NCI-H146 treated with DMSO at 0.1 percent for 48 hours (cell line): ENCODE measurements at regions not wholly inside any gene's neighbourhood (a gene's known extent, or its start where the extent isn't known, plus 50 kb on each side); places are given as distances from the start of the nearest gene placed in this dataset.

Experiments used
- DNase-seq: peaks from one replicate; lab custom pipeline; 2025; ENCODE audit not compliant: unreplicated experiment; lab: John Stamatoyannopoulos, UW

- no peak for DNase-seq
These were observed 121.0 kb upstream of the TSPAN2 start for GRCh38 chr1:115210302-115210711.

GRCh38 chr1:115204513-115204912 lies 115.2 kb upstream of the TSPAN2 start:
- DNase-seq, result no peak

DNA sequence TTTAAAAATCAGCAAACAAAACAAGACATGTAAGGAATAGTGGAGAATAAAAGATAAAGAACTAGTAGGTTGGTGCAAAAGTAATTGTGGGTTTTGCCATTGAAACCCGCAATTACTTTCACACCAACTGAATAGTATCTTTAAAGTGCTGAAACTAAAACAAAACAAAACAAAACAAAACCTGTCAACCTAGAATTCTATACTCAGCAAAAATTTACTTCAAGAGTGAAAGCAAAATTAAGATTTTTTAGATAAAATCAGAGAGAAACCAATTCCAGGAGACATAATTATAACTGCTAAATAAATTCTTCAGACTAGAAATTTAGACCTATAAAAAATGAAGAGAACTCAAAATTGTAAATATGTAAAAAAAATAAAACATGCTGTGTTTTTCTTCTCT lies 114.0 kb upstream of the TSPAN2 start:
- DNase-seq, result no peak

DNA sequence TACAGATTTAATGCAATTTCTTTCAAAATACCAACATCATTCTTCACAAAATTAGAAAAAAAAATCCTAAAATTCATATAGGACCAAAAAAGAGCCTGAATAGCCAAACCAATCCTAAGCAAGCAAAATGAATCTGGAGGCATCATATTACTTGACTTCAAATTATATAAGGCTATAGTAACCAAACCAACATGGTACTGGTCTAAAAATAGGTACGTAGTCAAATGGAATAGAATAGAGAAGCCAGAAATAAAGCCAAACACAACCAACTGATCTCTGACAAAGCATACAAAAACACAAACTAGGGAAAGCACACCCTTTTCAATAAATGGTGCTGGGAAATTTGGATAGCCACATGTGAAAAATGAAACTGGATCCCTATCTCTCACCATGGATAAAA lies 112.3 kb upstream of the TSPAN2 start:
- DNase-seq, result no peak

- no peak for DNase-seq
These were observed 110.3 kb upstream of the TSPAN2 start for GRCh38 chr1:115199416-115200132.

- no peak for DNase-seq
These were observed 109.6 kb upstream of the TSPAN2 start for GRCh38 chr1:115198938-115199337.

GRCh38 chr1:115196296-115196695 lies 107.0 kb upstream of the TSPAN2 start:
- DNase-seq, result no peak

DNA sequence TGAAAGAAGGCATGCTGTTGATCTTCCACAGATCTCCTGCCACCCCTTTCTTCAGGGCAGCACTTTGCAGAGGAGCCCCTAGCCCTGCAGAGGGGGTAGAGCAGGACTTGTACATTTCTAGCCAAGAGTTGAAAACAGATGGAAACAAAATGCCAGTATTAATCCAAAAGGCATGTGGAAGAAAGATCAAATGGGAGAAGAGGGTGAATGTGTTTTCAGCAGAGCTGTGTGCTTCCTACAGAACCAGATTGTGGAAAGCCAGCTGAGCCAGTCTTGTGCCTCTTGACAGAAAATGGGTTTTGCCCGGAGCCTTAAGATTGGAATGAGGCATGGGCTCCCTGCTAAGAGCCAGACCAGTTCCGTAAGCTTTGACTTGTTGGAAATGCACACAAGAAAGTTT lies 105.2 kb upstream of the TSPAN2 start:
- DNase-seq, result no peak

GRCh38 chr1:115193046-115193828 lies 103.9 kb upstream of the TSPAN2 start:
- no peak for DNase-seq

DNA sequence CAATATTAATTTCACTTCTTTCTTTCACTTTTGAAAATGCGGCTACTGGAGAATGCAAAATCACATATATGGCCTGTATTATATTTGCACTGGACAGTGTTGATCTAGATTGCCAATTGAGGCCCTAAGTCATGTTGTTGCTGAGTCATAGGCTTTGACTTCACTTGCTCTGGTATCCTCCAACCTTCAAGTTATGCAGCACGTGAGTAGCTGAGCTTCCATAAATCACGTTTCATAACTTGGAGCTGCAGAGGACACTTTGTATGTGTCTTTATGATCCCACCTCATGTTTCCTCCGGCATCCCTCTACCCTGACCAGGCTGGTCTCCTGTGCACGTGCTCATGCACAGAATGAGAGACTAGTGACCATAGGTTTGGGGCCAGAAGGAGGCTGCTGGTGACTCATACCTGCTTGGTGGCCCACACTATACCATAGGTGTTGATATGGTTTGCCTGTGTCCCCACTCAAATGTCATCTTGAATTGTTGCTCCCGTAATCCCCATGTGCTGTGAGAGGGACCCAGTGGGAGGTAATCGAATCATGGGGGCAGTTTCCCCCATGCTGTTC lies 103.0 kb upstream of the TSPAN2 start:
- no peak for DNase-seq

GRCh38 chr1:115191691-115192090 lies 102.4 kb upstream of the TSPAN2 start:
- DNase-seq, result no peak

DNA sequence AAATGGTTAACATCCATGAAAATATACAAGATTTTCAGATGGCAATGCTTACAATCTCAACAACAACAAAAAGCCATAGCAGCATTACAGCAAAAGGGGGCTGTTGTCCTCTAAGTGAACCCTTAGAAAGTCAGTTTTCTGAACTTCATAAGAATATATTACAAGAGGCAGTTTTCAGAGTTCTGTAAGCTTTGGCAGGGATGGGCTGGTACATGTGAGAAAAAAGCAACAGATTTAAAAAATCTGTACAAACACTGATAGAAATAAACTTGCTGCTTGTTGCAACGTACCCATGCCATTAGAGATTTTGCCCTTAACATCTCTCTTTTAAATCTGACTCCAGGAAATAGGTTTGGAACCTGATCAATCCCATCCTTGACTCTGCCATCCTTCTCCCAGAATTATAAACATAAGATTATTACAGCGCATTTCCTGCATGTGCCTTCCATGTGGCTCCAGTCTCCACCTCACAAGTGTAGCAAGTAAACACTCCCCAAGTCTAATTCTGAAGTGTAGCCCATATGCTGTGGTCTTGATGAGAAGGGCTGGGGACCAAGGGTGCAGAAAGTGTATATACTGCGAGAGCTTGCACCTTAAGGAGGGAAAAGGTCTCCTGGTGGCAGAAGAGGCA lies 101.4 kb upstream of the TSPAN2 start:
- no peak for DNase-seq

DNA sequence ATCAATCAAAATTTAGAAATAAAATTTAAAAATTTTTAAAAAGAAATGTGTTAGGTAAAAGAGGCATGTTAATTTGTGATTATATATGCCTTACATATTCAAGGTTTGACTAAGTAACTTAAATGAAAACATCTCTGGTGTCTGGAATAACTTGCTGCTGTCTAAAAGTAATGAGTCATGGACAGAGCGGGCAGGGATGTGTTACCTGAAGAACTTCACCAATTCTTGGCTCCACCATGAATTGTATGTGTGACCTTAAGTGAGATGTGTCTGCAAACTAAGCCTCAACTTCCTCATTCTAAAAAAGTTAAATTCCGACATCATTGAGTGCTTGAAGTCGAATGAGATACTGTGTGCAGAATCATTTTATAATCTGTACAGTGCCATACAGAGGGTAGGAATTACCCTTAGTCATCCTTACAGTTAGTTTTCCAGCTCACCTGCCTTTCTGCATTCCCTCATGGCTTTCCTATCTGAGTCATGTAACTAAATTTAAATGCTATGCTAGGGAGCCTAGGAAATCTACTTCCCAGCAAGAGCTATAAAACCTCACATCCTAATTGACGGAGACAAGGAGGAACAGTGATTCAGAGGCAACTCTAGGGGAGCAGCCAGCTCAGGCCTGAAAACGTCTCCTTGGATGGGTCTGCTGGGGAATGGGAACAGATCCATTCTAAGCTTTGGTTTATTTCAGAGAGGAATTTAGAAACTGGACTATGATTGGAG lies 100.7 kb upstream of the TSPAN2 start:
- no peak for DNase-seq

DNA sequence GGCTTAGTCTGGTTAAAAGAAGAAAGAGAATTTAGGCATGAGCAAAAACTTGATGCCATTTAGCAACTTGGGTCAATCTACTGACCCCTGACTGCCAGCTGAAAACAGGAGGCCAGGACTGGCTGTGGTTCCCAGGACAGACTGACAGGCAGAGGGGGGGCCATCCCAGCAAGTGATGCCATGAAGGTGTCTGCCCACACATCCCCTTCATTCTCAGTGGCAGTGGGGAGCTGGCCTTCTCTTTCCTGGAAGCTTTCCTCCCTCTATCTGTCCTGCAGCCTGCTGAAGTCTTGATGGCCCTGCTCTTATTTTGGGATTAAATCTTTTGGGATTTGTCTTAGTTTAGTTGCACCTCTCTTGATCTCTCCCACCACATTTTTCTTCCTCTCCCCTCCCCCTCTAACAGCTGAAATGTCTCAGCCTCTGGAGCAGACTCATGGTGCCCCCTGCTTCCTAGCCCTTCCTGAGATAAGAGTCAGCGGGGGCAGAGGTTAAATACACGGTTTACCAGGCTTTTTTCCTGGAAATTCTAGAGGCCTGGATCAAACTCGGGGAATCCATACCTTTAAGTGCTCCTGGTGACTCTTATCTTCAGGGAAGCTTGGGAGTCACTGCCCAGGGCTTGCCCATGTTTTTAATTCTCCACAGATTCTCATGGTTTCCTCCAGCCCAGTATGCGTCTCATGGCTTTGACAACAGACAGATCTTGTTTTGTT lies 99.5 kb upstream of the TSPAN2 start:
- DNase-seq, result no peak

GRCh38 chr1:115186711-115187265 lies 97.5 kb upstream of the TSPAN2 start:
- DNase-seq, result no peak

DNA sequence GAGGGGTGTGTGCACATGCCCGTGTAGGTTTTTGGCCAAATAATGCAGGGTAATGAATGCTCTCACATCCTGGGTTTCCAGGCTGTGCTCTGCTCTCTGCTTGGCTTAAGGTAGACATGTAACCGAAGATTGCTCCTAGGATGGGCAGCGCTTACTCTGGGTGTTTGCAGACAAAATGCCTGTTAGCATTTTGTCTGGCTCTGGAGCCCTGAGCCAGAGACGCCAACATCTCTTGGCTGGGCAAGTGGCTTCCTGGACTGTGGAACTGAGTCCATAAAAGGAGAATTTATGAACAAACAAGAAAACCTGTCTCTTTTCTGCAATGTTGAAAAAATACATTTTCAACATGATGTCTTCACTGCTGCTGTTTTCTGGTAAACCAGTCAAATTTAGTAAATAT lies 96.0 kb upstream of the TSPAN2 start:
- no peak for DNase-seq

- DNase-seq, result no peak
These were observed 95.6 kb upstream of the TSPAN2 start for GRCh38 chr1:115184951-115185331.

DNA sequence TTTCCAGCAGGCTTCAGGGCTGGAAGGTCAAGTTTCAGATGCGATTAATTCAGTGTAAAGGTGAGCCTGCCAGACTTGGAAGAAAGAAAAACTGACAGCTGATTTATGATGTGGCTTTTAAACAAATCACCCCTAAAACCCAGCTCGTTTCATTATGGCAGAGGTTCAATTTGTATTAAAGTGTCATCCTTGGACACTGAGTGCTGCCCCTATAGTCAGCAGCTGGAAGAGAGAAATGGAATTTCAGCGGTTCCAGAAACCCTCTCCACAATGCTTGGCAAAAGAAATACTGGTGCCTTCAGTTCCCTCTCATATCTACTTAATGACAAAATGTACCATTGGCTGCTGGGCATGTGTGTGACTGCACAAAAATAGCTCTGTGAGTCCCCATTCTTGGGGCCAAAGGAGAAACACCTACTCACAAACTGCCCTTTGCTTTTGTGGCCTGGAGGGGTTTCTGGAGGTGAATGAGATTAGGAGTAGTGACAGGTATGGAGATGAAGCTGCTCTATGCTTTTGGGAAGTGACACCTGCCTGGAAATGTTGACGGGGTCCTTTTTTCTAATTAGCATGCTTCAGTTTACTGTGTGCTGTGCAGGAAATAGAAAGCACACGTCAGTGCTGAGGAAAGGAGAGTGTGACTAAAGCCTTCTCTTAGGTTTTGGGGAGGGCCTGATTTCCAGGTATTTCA lies 95.1 kb upstream of the TSPAN2 start:
- no peak for DNase-seq

DNA sequence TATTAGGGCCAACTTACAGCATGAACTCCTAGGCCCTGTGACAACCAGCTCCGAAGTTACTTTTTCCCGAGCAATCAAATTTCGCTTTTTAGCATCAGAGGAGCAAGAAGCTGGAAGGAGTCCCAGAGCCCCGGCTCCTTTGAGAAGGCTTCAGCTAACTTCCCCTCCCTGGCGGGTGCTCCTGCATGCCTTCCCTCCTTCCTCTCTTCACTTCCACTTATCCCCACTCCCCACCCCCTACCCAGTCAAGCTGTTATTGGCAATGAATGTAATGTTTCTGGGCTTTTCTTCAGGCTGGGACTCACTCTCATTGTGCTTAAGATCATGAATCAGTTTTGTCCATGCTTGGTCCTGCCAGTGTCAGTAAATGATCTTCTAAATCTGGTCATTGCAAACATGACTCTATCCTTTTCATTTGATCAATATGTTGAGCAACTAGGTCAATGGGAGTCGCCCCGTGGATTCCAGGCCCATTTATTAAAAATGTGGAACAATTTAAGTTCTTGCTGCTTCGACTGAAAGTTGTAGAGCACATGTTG lies 94.5 kb upstream of the TSPAN2 start:
- DNase-seq, result no peak
